Fibroblast of the aortic adventitia (primary cell): ENCODE measurements at regions not wholly inside any gene's neighbourhood (a gene's known extent, or its start where the extent isn't known, plus 50 kb on each side); places are given as distances from the start of the nearest gene placed in this dataset.

Source experiments
- DNase-seq: peaks from one replicate; pipeline ENCODE4 v3.0.0-alpha.2; 2010; ENCODE audit warnings: low read depth
- H3K4me3 ChIP-seq: 2 replicates; pipeline ENCODE4 v1.5.1; 2011; ENCODE audit warnings: low read depth, mild to moderate bottlenecking, control low read depth, low read length, moderate library complexity
- CTCF ChIP-seq: IDR thresholded peaks from 2 replicates; pipeline ENCODE4 v1.5.1; 2011; ENCODE audit warnings: mild to moderate bottlenecking, low read length, control low read depth, inconsistent platforms; ENCODE audit not compliant: insufficient read depth

- H3K4me3 ChIP-seq: no peak overlapping the region
- TF ChIP-seq CTCF: no peak
- no peak for DNase-seq
Measured at GRCh38 chr2:145957929-145958328, 1438.0 kb upstream of the ZEB2 start.

GRCh38 chr2:145939949-145940348, 1420.0 kb upstream of the ZEB2 start:
- DNase-seq: no peak
- no peak overlapping the region for H3K4me3 ChIP-seq
- no peak for TF ChIP-seq CTCF

GRCh38 chr2:145935016-145935415, 1415.1 kb upstream of the ZEB2 start:
- no peak for TF ChIP-seq CTCF
- H3K4me3 ChIP-seq: no peak overlapping the region
- no peak for DNase-seq

- TF ChIP-seq CTCF: no peak
- DNase-seq: no peak
- no peak overlapping the region for H3K4me3 ChIP-seq
Measured at GRCh38 chr2:145931781-145932395, 1412.0 kb upstream of the ZEB2 start.

GRCh38 chr2:145930318-145930717, 1410.4 kb upstream of the ZEB2 start:
- DNase-seq: no peak
- no peak for TF ChIP-seq CTCF

GRCh38 chr2:145927131-145927950, 1407.4 kb upstream of the ZEB2 start:
- no peak for TF ChIP-seq CTCF
- DNase-seq: peak; percentile 28

More at GRCh38 chr2:145930318-145930717, 1410.4 kb upstream of the ZEB2 start:
- no peak overlapping the region for H3K4me3 ChIP-seq

GRCh38 chr2:145925591-145925990, 1405.7 kb upstream of the ZEB2 start:
- DNase-seq: no peak
- no peak for TF ChIP-seq CTCF
- no peak overlapping the region for H3K4me3 ChIP-seq

More at GRCh38 chr2:145927131-145927950, 1407.4 kb upstream of the ZEB2 start:
- no peak overlapping the region for H3K4me3 ChIP-seq
